Ishikawa (cell line): ENCODE measurements at regions not wholly inside any gene's neighbourhood (a gene's known extent, or its start where the extent isn't known, plus 50 kb on each side); places are given as distances from the start of the nearest gene placed in this dataset.

ENCODE experiments used
- CREB1 ChIP-seq: IDR thresholded peaks from 2 replicates; pipeline ENCODE4 v1.6.1; 2012; ENCODE audit warnings: low read depth
- FOXM1 ChIP-seq: IDR thresholded peaks from 2 replicates; pipeline ENCODE4 v1.6.1; 2012; ENCODE audit warnings: low read depth, borderline replicate concordance
- RAD21 ChIP-seq: IDR thresholded peaks from 2 replicates; pipeline ENCODE4 v1.6.1; 2012; ENCODE audit warnings: low read depth
- REST ChIP-seq: IDR thresholded peaks from 2 replicates; pipeline ENCODE4 v1.6.1; 2012; ENCODE audit warnings: low read depth, mild to moderate bottlenecking
- TAF1 ChIP-seq: IDR thresholded peaks from 2 replicates; pipeline ENCODE4 v1.6.1; 2012; ENCODE audit warnings: low read depth, mild to moderate bottlenecking
- ZBTB7A ChIP-seq: IDR thresholded peaks from 2 replicates; pipeline ENCODE4 v1.6.1; 2012; ENCODE audit warnings: low read depth
- TF ChIP-seq, protein P1 (sequence below): IDR thresholded peaks from 2 replicates; pipeline ENCODE4 v1.6.1; 2012
- TF ChIP-seq, protein P2 (sequence below): IDR thresholded peaks from 2 replicates; pipeline ENCODE4 v1.6.1; 2012

DNA sequence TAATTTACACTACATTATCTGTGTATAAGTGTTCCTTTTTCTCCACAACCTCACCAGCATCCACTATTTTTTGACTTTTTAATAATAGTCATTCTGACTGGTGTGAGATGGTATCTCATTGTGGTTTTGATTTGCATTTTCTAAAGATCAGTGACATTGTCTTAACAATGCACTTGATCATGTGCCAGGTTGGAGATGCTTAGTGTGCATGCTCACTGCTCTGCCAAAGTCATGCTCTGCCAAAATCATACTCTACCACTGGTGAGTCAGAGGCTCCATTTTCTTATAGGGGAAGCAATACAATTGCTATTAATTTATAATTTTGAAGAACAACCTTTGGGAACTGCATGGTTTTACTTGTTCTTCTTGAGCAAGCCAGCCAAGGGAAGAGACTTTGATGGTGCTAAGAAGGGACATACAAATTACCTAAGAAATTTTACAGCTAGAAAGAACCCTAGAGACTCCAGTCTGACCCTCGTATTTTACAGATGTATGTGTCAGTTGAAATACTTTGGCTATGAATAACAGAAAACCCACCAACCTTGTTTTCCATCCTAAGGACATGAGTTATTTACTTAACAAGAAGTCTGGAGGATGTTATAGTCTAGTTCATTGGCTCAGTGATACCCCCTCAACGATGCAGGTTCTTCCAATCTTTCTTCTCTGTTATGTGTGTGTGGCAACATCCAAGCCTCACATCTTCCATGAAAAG lies 368.9 kb downstream of the DDX10 start:
- TF ChIP-seq ZBTB7A = no peak
- no peak for TF ChIP-seq FOXM1
- no peak for TF ChIP-seq TAF1
- TF ChIP-seq CREB1 = no peak
- TF ChIP-seq, protein P1, sequence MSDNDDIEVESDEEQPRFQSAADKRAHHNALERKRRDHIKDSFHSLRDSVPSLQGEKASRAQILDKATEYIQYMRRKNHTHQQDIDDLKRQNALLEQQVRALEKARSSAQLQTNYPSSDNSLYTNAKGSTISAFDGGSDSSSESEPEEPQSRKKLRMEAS = no peak
- TF ChIP-seq, protein P2, sequence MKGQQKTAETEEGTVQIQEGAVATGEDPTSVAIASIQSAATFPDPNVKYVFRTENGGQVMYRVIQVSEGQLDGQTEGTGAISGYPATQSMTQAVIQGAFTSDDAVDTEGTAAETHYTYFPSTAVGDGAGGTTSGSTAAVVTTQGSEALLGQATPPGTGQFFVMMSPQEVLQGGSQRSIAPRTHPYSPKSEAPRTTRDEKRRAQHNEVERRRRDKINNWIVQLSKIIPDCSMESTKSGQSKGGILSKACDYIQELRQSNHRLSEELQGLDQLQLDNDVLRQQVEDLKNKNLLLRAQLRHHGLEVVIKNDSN = no peak
- no peak for TF ChIP-seq REST
- TF ChIP-seq RAD21 = no peak
